ENCODE measurements at regions not wholly inside any gene's neighbourhood (a gene's known extent, or its start where the extent isn't known, plus 50 kb on each side); places are given as distances from the start of the nearest gene placed in this dataset.

DNA sequence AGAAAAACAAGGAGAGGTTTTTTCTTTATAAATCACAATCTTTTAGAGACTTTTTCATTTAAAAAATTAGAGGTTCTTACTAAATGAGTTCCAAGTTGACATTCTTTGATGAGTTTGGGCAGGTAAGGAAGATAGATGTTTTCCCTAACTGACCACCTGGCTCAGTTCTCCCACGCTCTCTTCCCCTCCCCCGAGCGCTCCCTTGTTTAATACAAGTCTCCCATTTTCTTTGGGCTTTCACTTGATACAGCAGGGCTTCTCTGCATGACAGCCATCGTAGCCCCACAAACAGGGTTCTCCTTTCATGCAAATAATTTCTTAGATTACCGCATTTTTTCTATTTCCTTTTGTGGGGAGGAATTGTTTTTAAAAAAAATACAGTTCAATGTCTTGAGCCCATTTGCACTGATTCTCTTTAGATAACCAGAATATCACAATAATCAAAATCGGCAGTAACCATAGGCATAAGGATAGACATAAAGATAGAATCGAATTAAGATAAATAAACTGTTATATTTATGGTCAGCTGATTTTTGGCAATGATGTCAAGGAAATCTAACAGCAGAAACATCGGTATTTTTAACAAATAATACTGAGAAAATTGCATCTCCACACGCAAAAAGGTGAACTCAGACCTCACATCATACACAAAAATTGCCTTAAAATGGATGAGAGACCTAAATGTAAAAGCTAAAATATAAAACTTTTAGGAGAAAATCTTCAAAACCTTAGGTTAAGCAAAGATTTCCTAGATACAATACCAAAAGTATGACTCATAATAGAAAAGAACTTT is 325.4 kb downstream of the PIK3R1 start:
- RAD21 ChIA-PET (ENCODE audit: low non-redundant PET in 1 of 2, low total read pairs in 2 of 2, uncharacterized antibody in 2 of 2, unreplicated experiment in 2 of 2): no interaction called here
- H3K36me3 ChIP-seq (ENCODE audit: control insufficient read depth in 1 of 2, insufficient read depth in 2 of 2, low read length in 2 of 2): no peaks in the 10 kb centered on the region
- no TSS peak for BruUV-seq (replicated peaks)
- H3K27ac ChIP-seq (ENCODE audit: low read depth, low read length): no peak overlapping the region
- no peak overlapping the region for H3K9ac ChIP-seq (ENCODE audit: low read length)
- peaks cover 0 to 10% of the 10 kb centered on the region in 2 experiments; a peak in 1 of 4 replicates for H3K4me1 ChIP-seq (ENCODE audit: control insufficient read depth in 1 of 2, insufficient read depth in 2 of 2, low read length in 2 of 2)
- no peaks in the 10 kb centered on the region for H3K9me2 ChIP-seq (ENCODE audit: insufficient read depth)
- no peak overlapping the region for H2AFZ ChIP-seq (ENCODE audit: low read depth, low read length, poor library complexity, severe bottlenecking)
- H3K9me3 ChIP-seq (ENCODE audit: control insufficient read depth in 1 of 2, insufficient read depth in 1 of 2, low read depth in 1 of 2, low read length in 2 of 2): no peaks in the 10 kb centered on the region
- H3K4me3 ChIP-seq (replicated peaks in 1 of 2; ENCODE audit: low read depth in 1 of 2, low read length in 2 of 2): no peak overlapping the region
- POLR2A ChIA-PET: no interaction called here
- CTCF ChIA-PET: no interaction called here
- intact Hi-C loops (cut with micrococcal nuclease): loop anchor here (10.0 kb wide), 1 partner anchor 256 kb away; no protein-coding TSS in a partner anchor
- no peaks in the 10 kb centered on the region for H3K27me3 ChIP-seq (ENCODE audit: insufficient read depth, low read length)
- no peak for TF ChIP-seq EZH2phosphoT487 (IDR thresholded peaks at IDR 0.05; ENCODE audit: borderline replicate concordance)
- H3K4me2 ChIP-seq (ENCODE audit: low read length): no peak overlapping the region
- no peaks in the 10 kb centered on the region for H4K20me1 ChIP-seq (ENCODE audit: insufficient read depth)
- no peak for DNase-seq (ENCODE audit: low read depth, low spot score)
- ATAC-seq: no peak
- no peaks in the 10 kb centered on the region for H3K79me2 ChIP-seq (ENCODE audit: insufficient read depth, low read length)

DNA sequence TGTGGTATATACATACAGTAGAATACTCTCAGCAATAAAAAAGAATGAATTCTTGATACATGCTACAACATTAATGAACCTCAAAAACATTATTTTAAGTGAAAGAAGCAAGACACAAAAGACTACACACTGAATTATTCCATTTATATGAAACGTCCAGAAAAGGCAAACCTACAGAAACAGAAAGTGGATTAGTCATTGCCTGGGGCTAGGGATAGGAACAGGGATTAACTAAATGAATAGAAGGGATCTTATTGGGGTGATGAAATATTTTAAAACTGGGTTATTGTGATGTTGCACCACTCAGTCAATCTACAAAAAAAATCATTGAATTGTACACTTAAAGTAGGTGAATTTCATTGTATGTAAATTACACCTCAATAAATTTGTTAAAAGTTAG is 326.7 kb downstream of the PIK3R1 start:
- Histone ChIP-seq H3K79me2 (ENCODE audit: insufficient read depth, low read length) (no peaks in the 10 kb centered on the region), H3K36me3 (ENCODE audit: control insufficient read depth in 1 of 2, insufficient read depth in 2 of 2, low read length in 2 of 2) (no peaks in the 10 kb centered on the region), H3K4me1 (ENCODE audit: control insufficient read depth in 1 of 2, insufficient read depth in 2 of 2, low read length in 2 of 2) (peaks cover 0 to 10% of the 10 kb centered on the region in 2 experiments; a peak in 1 of 4 replicates), H4K20me1 (ENCODE audit: insufficient read depth) (no peaks in the 10 kb centered on the region), H3K27me3 (ENCODE audit: insufficient read depth, low read length) (no peaks in the 10 kb centered on the region), H3K27ac (ENCODE audit: low read depth, low read length) (no peak overlapping the region), H3K4me2 (ENCODE audit: low read length) (no peak overlapping the region), H3K9me3 (ENCODE audit: control insufficient read depth in 1 of 2, insufficient read depth in 1 of 2, low read depth in 1 of 2, low read length in 2 of 2) (no peaks in the 10 kb centered on the region), H3K4me3 (replicated peaks in 1 of 2; ENCODE audit: low read depth in 1 of 2, low read length in 2 of 2) (no peak overlapping the region), H3K9me2 (ENCODE audit: insufficient read depth) (no peaks in the 10 kb centered on the region), H2AFZ (ENCODE audit: low read depth, low read length, poor library complexity, severe bottlenecking) (no peak overlapping the region), H3K9ac (ENCODE audit: low read length) (no peak overlapping the region)
- ChIA-PET RAD21 (ENCODE audit: low non-redundant PET in 1 of 2, low total read pairs in 2 of 2, uncharacterized antibody in 2 of 2, unreplicated experiment in 2 of 2) (no interaction called here), CTCF (no interaction called here), POLR2A (no interaction called here)
- intact Hi-C loops (cut with micrococcal nuclease): loop anchor here (10.0 kb wide), 1 partner anchor 257 kb away; no protein-coding TSS in a partner anchor
- DNase-seq (ENCODE audit: low read depth, low spot score) (no peak), ATAC-seq (no peak)
- no TSS peak for BruUV-seq (replicated peaks)
- TF ChIP-seq TCF7L2 (IDR thresholded peaks at IDR 0.05; ENCODE audit: borderline replicate concordance, extremely low read depth, insufficient read depth, insufficient read length) (no peak), CBX3 (IDR thresholded peaks at IDR 0.05; ENCODE audit: low read depth) (no peak), JUND (IDR thresholded peaks at IDR 0.05) (no peak), SIN3A (IDR thresholded peaks at IDR 0.05; ENCODE audit: low read depth) (no peak), RAD21 (IDR thresholded peaks at IDR 0.05; ENCODE audit: low read depth) (no peak), POLR2A (IDR thresholded peaks at IDR 0.05; ENCODE audit: borderline replicate concordance, extremely low read depth, insufficient read depth, insufficient read length) (no peak), POLR2AphosphoS5 (IDR thresholded peaks at IDR 0.05; ENCODE audit: low read depth, low read length) (no peak), ELF1 (IDR thresholded peaks at IDR 0.05; ENCODE audit: borderline replicate concordance, low read depth) (no peak), EZH2 (IDR thresholded peaks at IDR 0.05) (no peak), CEBPB (IDR thresholded peaks at IDR 0.05; ENCODE audit: low read depth) (no peak), YY1 (IDR thresholded peaks at IDR 0.05; ENCODE audit: extremely low read depth, insufficient replicate concordance, low read depth, low read length) (no peak), SRF (IDR thresholded peaks at IDR 0.05; ENCODE audit: low read depth) (no peak), EZH2phosphoT487 (IDR thresholded peaks at IDR 0.05; ENCODE audit: borderline replicate concordance) (no peak), EGR1 (IDR thresholded peaks at IDR 0.05; ENCODE audit: low read depth) (no peak)
- TF ChIP-seq, protein P1, sequence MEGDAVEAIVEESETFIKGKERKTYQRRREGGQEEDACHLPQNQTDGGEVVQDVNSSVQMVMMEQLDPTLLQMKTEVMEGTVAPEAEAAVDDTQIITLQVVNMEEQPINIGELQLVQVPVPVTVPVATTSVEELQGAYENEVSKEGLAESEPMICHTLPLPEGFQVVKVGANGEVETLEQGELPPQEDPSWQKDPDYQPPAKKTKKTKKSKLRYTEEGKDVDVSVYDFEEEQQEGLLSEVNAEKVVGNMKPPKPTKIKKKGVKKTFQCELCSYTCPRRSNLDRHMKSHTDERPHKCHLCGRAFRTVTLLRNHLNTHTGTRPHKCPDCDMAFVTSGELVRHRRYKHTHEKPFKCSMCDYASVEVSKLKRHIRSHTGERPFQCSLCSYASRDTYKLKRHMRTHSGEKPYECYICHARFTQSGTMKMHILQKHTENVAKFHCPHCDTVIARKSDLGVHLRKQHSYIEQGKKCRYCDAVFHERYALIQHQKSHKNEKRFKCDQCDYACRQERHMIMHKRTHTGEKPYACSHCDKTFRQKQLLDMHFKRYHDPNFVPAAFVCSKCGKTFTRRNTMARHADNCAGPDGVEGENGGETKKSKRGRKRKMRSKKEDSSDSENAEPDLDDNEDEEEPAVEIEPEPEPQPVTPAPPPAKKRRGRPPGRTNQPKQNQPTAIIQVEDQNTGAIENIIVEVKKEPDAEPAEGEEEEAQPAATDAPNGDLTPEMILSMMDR (IDR thresholded peaks at IDR 0.05 in 2 of 3, conservative IDR thresholded peaks at IDR 0.05 in 1 of 3; ENCODE audit: borderline replicate concordance in 1 of 3, insufficient read depth in 1 of 3, low read depth in 2 of 3, low read length in 2 of 3): no peak
- TF ChIP-seq, protein P2, sequence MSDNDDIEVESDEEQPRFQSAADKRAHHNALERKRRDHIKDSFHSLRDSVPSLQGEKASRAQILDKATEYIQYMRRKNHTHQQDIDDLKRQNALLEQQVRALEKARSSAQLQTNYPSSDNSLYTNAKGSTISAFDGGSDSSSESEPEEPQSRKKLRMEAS (IDR thresholded peaks at IDR 0.05): no peak
- TF ChIP-seq, protein P3, sequence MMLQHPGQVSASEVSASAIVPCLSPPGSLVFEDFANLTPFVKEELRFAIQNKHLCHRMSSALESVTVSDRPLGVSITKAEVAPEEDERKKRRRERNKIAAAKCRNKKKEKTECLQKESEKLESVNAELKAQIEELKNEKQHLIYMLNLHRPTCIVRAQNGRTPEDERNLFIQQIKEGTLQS (IDR thresholded peaks at IDR 0.05): no peak

All from HCT116 (cell line).